ENCODE measurements at regions not wholly inside any gene's neighbourhood (a gene's known extent, or its start where the extent isn't known, plus 50 kb on each side); places are given as distances from the start of the nearest gene placed in this dataset.

DNA sequence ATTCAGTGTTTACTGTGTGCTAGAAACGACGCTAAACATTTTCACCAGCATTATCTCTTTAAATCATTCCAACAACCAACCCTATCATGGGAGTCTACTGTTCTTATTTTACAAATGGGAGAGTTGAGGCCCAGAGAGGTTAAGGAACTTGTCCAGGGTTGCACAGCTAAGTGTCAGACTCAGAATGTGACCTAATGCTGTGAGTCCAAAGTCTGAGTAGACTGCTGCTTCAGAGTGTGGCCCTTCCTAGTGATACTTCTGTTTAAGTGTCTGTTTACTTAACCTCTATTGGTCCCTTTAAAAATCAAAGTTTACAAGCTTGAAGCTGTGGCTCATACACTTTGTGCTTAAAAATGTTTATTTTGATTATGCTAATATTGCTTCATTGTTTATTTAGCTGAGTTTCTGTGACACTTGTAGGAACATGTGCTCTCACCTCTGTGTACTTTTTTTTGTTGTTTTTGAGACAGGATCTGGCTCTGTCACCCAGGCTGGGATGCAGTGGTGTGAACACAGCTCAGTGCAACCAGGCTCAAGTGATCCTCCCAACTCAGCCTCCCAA, 84.4 kb upstream of the SYPL1 start:
- no peak for DNase-seq (ENCODE audit: low read depth in 3 of 3, low spot score in 1 of 3)

DNA sequence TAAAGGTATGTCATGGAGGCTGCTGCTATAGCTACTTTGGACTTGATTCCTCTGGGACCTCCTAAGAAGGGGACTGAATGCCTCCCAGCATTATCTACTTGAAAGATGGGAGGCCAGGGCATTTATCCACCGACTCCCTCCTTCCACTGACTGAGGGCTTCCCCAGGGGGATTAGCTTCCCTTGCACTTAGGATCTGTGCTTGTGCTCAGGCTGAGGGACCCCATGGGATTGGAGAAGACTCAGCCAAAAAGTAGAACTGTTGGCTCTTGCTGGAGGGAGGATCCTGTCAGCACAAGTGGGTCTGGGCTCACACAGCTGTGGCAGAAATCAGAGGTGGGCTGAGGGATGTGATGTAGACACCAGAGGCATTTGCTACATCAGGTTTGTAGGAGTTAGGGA, 81.5 kb upstream of the SYPL1 start:
- no peak for DNase-seq (ENCODE audit: low read depth in 3 of 3, low spot score in 1 of 3)

DNA sequence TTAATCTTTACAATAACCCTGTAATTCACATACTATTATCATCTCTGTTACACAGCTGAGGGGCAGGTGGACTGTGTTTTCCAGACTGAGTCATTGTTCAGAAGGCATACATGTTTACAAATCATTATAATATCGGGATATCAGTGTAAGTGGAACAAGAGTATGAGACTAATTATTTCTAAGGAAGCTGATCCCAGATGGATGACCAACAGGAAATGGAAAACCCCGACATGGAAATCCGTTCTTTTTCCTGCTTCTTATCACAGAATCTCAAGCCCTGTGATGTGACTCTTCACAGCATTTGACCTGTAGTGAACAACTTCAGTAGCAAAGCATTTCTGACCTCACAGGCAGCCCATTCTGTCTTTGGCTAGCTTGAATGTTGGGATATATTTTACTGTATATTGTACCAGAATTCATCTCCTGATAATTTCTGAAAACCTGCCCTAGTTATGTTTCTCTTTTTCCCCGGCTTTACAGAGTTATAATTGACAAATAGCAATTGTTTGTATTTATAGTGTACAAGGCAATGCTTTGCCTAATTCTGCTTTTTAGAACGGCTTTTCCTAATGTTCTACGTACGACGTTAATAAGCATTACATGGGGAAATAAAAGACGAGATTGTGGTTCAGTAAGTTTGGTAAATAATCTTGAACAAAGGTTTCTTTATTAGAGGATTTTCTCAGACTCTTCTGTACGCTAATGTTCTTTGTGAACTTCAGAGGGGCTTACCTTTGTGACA, 78.6 kb upstream of the SYPL1 start:
- DNase-seq (ENCODE audit: low read depth in 3 of 3, low spot score in 1 of 3): no peak

GRCh38 chr7:106187613-106188350, 75.7 kb upstream of the SYPL1 start:
- DNase-seq (ENCODE audit: low read depth in 3 of 3, low spot score in 1 of 3): no peak

- no peak for DNase-seq (ENCODE audit: low read depth in 3 of 3, low spot score in 1 of 3)
These were observed 73.6 kb upstream of the SYPL1 start for GRCh38 chr7:106185719-106186118.

DNA sequence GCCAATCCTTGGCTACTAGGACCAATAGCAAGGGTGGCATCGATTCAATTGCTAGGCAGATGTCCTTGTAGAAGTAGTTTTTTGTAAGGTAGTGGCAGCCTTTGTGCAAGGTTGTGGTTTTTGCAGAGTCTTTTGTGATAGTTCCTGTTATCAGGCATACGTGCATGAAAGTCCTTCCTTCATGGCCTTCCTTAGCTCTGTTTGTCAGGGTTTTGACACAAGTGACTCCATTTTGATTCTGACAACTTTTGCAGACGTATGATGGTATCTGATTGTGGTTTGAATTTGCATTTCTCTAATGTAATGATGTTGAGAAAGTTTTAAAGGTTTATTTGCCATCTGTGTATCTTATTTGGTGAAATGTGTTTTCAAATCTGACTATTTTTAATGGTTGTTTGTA, 71.8 kb upstream of the SYPL1 start:
- no peak for DNase-seq (ENCODE audit: low read depth in 3 of 3, low spot score in 1 of 3)

- DNase-seq (ENCODE audit: low read depth in 3 of 3, low spot score in 1 of 3): no peak
These were observed 70.8 kb upstream of the SYPL1 start for GRCh38 chr7:106182904-106183303.

GRCh38 chr7:106181658-106182265, 69.7 kb upstream of the SYPL1 start:
- DNase-seq (ENCODE audit: low read depth in 3 of 3, low spot score in 1 of 3): no peak

GRCh38 chr7:106180721-106181120, 68.6 kb upstream of the SYPL1 start:
- no peak for DNase-seq (ENCODE audit: low read depth in 3 of 3, low spot score in 1 of 3)

DNA sequence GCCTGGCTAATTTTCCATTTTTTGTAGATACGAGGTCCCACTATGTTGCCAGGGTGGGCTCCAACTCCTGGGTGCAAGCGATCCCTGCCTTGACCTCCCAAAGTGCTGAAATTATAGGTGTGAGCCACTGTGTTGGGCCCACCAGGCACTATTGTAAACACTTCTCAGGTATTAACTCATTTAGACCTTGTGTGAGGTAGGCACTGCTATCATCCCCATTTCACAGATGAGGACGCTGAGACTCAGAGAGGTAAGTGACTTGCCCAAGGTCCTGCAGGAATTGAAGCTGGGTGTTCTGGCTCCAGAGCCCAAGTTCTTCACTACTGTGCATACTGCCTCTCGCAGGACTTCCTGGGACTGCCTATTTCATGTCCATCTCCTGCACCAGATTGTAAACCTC, 67.1 kb upstream of the SYPL1 start:
- no peak for DNase-seq (ENCODE audit: low read depth in 3 of 3, low spot score in 1 of 3)

DNA sequence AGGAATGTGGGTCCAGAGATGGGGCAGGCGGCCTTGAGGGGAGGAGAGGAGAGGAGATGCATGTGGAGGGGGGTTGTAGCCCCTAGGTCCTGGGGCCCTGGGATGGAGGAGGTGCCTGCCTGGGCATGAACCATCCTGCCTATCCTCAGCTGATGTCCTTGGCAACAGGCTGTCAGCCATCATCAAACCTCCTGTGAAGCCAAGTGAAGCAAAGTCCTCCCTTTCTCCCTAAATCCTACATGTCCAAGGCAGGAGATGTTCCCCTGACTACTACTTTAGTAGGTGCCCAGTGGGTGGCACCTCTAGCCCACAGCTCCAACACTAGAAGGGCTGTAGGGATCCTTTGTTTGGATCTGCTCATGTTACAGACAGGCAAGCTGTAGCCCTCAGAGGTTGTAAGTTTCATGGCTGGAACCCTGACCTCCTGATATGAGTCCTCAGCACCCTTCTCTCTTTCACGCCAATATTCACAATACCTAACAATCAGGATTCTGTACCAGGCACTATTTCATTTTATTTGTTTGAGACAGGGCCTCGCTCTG, 66.6 kb upstream of the SYPL1 start:
- DNase-seq (ENCODE audit: low read depth in 3 of 3, low spot score in 1 of 3): no peak

DNA sequence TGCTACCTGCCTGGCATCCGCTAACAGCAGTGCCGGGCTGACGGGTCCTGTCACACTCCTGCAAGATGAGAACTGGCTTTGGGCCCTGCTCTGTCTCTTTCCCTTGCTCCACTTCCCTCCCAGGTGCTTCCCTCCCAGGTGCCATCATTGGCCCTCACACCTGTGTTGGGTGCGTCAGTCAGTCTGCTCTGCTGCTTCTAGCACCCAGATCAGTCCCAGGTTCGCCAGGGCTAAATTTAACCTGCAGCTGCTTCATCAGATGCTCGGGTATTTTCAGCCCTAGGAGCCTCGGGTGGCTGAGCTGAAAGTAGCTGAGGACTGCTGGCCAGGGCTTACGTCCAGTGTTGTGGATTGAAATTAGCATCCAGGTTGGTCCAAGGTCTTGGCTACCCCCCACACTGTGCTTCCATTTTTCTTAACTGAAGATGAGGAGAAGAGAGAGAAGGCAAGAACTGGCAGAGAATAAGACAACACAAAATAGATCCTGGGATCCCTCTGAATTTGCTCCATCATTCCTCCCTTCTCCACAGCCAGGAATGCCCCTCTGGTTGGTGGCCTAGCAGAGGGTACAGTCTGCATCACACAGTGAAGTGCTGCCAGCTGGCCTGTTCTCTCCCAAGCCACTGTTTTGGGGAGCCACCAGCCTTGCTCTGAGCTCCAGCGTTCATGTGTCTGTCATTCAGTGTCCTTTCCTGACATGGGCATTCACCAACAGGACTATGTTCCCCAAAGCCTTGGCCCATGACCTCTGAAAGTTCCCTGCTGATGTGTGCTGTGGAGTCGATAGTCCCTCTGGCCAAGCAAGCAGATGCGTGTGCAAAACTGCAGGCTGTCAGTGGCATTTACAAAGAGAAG, 65.9 kb upstream of the SYPL1 start:
- no peak for DNase-seq (ENCODE audit: low read depth in 3 of 3, low spot score in 1 of 3)

GRCh38 chr7:106177300-106177690, 65.2 kb upstream of the SYPL1 start:
- DNase-seq (ENCODE audit: low read depth in 3 of 3, low spot score in 1 of 3): no peak

- DNase-seq (ENCODE audit: low read depth in 3 of 3, low spot score in 1 of 3): peak; percentile 17 to 70 (median 40)
These were observed 64.5 kb upstream of the SYPL1 start for GRCh38 chr7:106176414-106177299.

- no peak for DNase-seq (ENCODE audit: low read depth in 3 of 3, low spot score in 1 of 3)
These were observed 63.4 kb upstream of the SYPL1 start for GRCh38 chr7:106175507-106175906.

GRCh38 chr7:106170651-106171050, 58.5 kb upstream of the SYPL1 start:
- DNase-seq (ENCODE audit: low read depth in 3 of 3, low spot score in 1 of 3): no peak

- no peak for DNase-seq (ENCODE audit: low read depth in 3 of 3, low spot score in 1 of 3)
These were observed 57.9 kb upstream of the SYPL1 start for GRCh38 chr7:106169821-106170610.

DNA sequence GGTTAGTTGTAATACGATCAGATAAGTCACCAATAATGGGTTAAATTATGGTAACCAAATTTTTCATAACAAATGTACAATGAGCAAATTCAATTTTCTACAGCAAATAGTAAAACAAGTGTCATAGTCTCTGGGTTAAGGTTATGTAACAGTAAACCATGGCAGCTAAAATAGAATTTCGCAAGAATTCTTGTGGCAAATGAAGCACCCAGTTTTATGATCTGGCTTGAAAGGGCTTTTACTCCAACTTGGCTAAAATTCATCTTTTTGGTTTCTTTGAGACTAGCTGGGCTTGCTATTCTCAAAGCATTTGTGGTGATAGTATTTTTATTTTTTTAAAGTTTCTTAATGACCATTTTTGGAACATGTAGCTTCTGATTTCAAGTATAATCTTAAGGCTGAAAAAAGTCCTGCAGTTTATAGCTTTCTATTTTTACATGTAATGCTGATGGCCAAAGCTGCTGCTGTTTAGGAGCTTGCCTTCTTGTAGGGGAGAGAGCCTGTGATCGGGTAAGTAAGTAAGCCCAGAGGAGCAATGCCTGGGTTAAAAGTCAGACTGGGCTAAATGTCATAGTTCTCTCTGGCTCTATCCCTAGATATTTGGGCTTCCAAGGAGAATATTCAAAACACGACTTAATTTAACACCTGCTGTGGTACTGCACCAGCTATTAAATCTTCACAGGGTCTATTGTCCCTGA, 55.5 kb upstream of the SYPL1 start:
- DNase-seq (ENCODE audit: low read depth in 3 of 3, low spot score in 1 of 3): no peak
